Fibroblast of lung (primary cell): ENCODE measurements at regions not wholly inside any gene's neighbourhood (a gene's known extent, or its start where the extent isn't known, plus 50 kb on each side); places are given as distances from the start of the nearest gene placed in this dataset.

Experiments used
- CTCF ChIP-seq, 2 donors: IDR thresholded peaks in 1 of 2; conservative IDR thresholded peaks in 1 of 2; 1 replicate in 1 of 2; 2 replicates in 1 of 2; pipeline ENCODE4 v1.5.1; 2011 to 2012; ENCODE audit warnings: low read length in 2 of 2, control low read depth in 1 of 2, inconsistent platforms in 1 of 2, low read depth in 1 of 2, mild to moderate bottlenecking in 1 of 2
- EZH2 ChIP-seq: IDR thresholded peaks from 2 replicates; pipeline ENCODE4 v1.5.1; 2012; ENCODE audit warnings: low read length, control low read depth, mild to moderate bottlenecking; ENCODE audit errors: missing control alignments

- TF ChIP-seq CTCF (conservative IDR thresholded peaks at IDR 0.05 in 1 of 2, IDR thresholded peaks at IDR 0.05 in 1 of 2; ENCODE audit: low read depth in 1 of 2, low read length in 2 of 2) (no peak), EZH2 (no peak)
Measured at GRCh38 chr11:110921742-110922521, 209.7 kb upstream of the ARHGAP20 start.
